Body of pancreas (tissue), 4 donors: ENCODE measurements at regions not wholly inside any gene's neighbourhood (a gene's known extent, or its start where the extent isn't known, plus 50 kb on each side); places are given as distances from the start of the nearest gene placed in this dataset.

Source experiments
- CTCF ChIP-seq, 7 experiments: fragments of 450-650 bp in 4 of 7; fragments of 200-600 bp in 3 of 7; sonication (generic) in 3 of 7; IDR thresholded peaks; one replicate each; pipeline ENCODE4 v1.5.1; 2016 to 2019; ENCODE audit warnings: antibody characterized with exemption in 7 of 7
- POLR2A ChIP-seq, 3 donors: fragments of 450-650 bp; IDR thresholded peaks; one replicate each; pipeline ENCODE4 v1.6.1; 2016; ENCODE audit warnings: antibody characterized with exemption in 3 of 3, mild to moderate bottlenecking in 2 of 3

DNA sequence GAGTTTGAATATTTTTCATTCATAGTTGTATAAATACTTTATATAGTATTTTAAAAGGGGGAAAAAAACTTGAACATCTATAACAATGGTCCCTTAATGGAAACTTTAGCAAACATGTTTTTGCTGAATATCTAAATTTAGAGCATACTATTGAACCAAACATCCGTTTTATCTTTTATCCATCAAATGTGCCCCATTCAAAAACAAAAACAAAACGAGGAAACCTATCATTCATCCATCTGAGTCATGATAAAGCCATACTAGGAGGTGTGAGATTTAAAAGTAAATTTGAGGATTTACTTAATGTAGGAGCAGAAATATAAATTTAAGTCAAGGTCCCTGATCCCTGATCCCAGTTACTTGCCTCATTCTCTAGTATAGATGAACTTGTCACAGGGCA is 463.6 kb upstream of the MDFIC2 start:
- TF ChIP-seq CTCF (IDR thresholded peaks at IDR 0.05): no peak
- no peak for TF ChIP-seq POLR2A (IDR thresholded peaks at IDR 0.05)
